ENCODE measurements at regions not wholly inside any gene's neighbourhood (a gene's known extent, or its start where the extent isn't known, plus 50 kb on each side); places are given as distances from the start of the nearest gene placed in this dataset.

- Histone ChIP-seq H3K4me2 (ENCODE audit: low read length) (no peak overlapping the region), H2AFZ (ENCODE audit: low read depth, low read length) (no peak overlapping the region), H3K9me2 (ENCODE audit: insufficient read depth, low read length) (no peaks in the 10 kb centered on the region)
Observed at GRCh38 chrX:40197071-40197470, 99.3 kb upstream of the BCOR start.

GRCh38 chrX:40195368-40195767 lies 97.6 kb upstream of the BCOR start:
- no peak overlapping the region for H3K4me2 ChIP-seq (ENCODE audit: low read length)
- no peaks in the 10 kb centered on the region for H3K9me3 ChIP-seq (ENCODE audit: low read length)
- no peaks in the 10 kb centered on the region for H3K79me2 ChIP-seq (replicated peaks; ENCODE audit: insufficient read depth, low read length)
- no peaks in the 10 kb centered on the region for H3F3A ChIP-seq (ENCODE audit: insufficient read depth, low read length, poor library complexity, severe bottlenecking)
- H3K4me3 ChIP-seq (ENCODE audit: low read length): no peak overlapping the region
- H4K20me1 ChIP-seq (ENCODE audit: insufficient read depth): no peaks in the 10 kb centered on the region
- H3K36me3 ChIP-seq (ENCODE audit: insufficient read depth, low read length): no peaks in the 10 kb centered on the region
- H2AFZ ChIP-seq (ENCODE audit: low read depth, low read length): no peak overlapping the region
- no peaks in the 10 kb centered on the region for H3K9me2 ChIP-seq (ENCODE audit: insufficient read depth, low read length)
- no peaks in the 10 kb centered on the region for H3K27me3 ChIP-seq (ENCODE audit: insufficient read depth, low read depth, low read length)
- no peak overlapping the region for H3K27ac ChIP-seq (ENCODE audit: low read length)
- H3K9ac ChIP-seq (ENCODE audit: low read length): no peak overlapping the region
- TF ChIP-seq TAF1 (IDR thresholded peaks at IDR 0.05; ENCODE audit: low read depth) (no peak), MXI1 (conservative IDR thresholded peaks at IDR 0.05; ENCODE audit: poor library complexity, severe bottlenecking) (no peak), SMC3 (conservative IDR thresholded peaks at IDR 0.05; ENCODE audit: poor library complexity) (no peak), REST (IDR thresholded peaks at IDR 0.05; ENCODE audit: borderline replicate concordance) (no peak), POLR2AphosphoS5 (IDR thresholded peaks at IDR 0.05) (no peak), EP300 (conservative IDR thresholded peaks at IDR 0.05; ENCODE audit: poor library complexity, severe bottlenecking) (no peak), CTCF (IDR thresholded peaks at IDR 0.05; ENCODE audit: poor library complexity, severe bottlenecking) (no peak)

More at GRCh38 chrX:40197071-40197470, 99.3 kb upstream of the BCOR start:
- Histone ChIP-seq H3F3A (ENCODE audit: insufficient read depth, low read length, poor library complexity, severe bottlenecking) (no peaks in the 10 kb centered on the region), H3K27ac (ENCODE audit: low read length) (no peak overlapping the region), H4K20me1 (ENCODE audit: insufficient read depth) (no peaks in the 10 kb centered on the region), H3K79me2 (replicated peaks; ENCODE audit: insufficient read depth, low read length) (no peaks in the 10 kb centered on the region), H3K36me3 (ENCODE audit: insufficient read depth, low read length) (no peaks in the 10 kb centered on the region), H3K4me3 (ENCODE audit: low read length) (no peak overlapping the region), H3K9me3 (ENCODE audit: low read length) (no peaks in the 10 kb centered on the region), H3K9ac (ENCODE audit: low read length) (no peak overlapping the region), H3K27me3 (ENCODE audit: insufficient read depth, low read depth, low read length) (no peaks in the 10 kb centered on the region)
- TF ChIP-seq TAF1 (IDR thresholded peaks at IDR 0.05; ENCODE audit: low read depth) (no peak), EZH2 (IDR thresholded peaks at IDR 0.05; ENCODE audit: borderline replicate concordance, insufficient read depth, low read length, poor library complexity, severe bottlenecking) (no peak), EP300 (conservative IDR thresholded peaks at IDR 0.05; ENCODE audit: poor library complexity, severe bottlenecking) (no peak), CTCF (IDR thresholded peaks at IDR 0.05; ENCODE audit: poor library complexity, severe bottlenecking) (no peak), MXI1 (conservative IDR thresholded peaks at IDR 0.05; ENCODE audit: poor library complexity, severe bottlenecking) (no peak), RAD21 (conservative IDR thresholded peaks at IDR 0.05) (no peak), REST (IDR thresholded peaks at IDR 0.05; ENCODE audit: borderline replicate concordance) (no peak), SMC3 (conservative IDR thresholded peaks at IDR 0.05; ENCODE audit: poor library complexity) (no peak), POLR2AphosphoS5 (IDR thresholded peaks at IDR 0.05) (no peak)

Data from neural cell (in vitro differentiated cells).